Prostate gland (tissue), 2 donors: ENCODE measurements at regions not wholly inside any gene's neighbourhood (a gene's known extent, or its start where the extent isn't known, plus 50 kb on each side); places are given as distances from the start of the nearest gene placed in this dataset.

Source experiments
- DNase-seq: peaks from one replicate; pipeline ENCODE4 v3.0.0-alpha.2; 2019; ENCODE audit warnings: low spot score
- H3K27ac ChIP-seq, 2 donors: fragments of 200-600 bp; sonication (generic); 2 replicates each; pipeline ENCODE4 v1.5.1; 2017 to 2019
- H3K27me3 ChIP-seq: fragments of 200-600 bp; sonication (generic); replicated peaks from 2 replicates; pipeline ENCODE4 v1.5.1; 2019; ENCODE audit not compliant: insufficient read depth
- H3K36me3 ChIP-seq, 2 donors: fragments of 200-600 bp; sonication (generic); 1 replicate in 1 of 2; 2 replicates in 1 of 2; pipeline versions ENCODE4 v1.5.1 to v1.8.1; 2017 to 2019
- H3K4me1 ChIP-seq: fragments of 200-600 bp; sonication (generic); replicated peaks from 2 replicates; pipeline ENCODE4 v1.5.1; 2019
- H3K4me3 ChIP-seq, 2 donors: fragments of 200-600 bp; sonication (generic); 2 replicates each; pipeline ENCODE4 v1.5.1; 2017 to 2019
- H3K9me3 ChIP-seq: fragments of 200-600 bp; sonication (generic); 2 replicates; pipeline ENCODE4 v1.5.1; 2017
- POLR2A ChIP-seq: fragments of 450-650 bp; IDR thresholded peaks from one replicate; pipeline ENCODE4 v1.6.1; 2016; ENCODE audit warnings: antibody characterized with exemption, mild to moderate bottlenecking
- POLR2AphosphoS5 ChIP-seq: sonication (generic); formaldehyde crosslinking; IDR thresholded peaks from one replicate; pipeline ENCODE4 v1.6.1; 2017; ENCODE audit warnings: antibody characterized with exemption
- WGBS: methylation state at CpG from one replicate; pipeline ENCODE4 v1.1.5; 2018; 5-methylcytosine and 5-hydroxymethylcytosine counted together
- intact Hi-C: fragments of 100-400 bp; cut with DNase I; formaldehyde crosslinking; loops from one replicate; pipeline ENCODE4 v1.14.2; 2022
- TF ChIP-seq, protein P1 (sequence below), 4 experiments: fragments of 200-600 bp in 2 of 4; fragments of 450-650 bp in 2 of 4; sonication (generic) in 2 of 4; IDR thresholded peaks; 1 replicate in 3 of 4; 2 replicates in 1 of 4; pipeline ENCODE4 v1.5.1; 2016 to 2019; ENCODE audit warnings: antibody characterized with exemption in 4 of 4, mild to moderate bottlenecking in 2 of 4, moderate library complexity in 2 of 4

DNA sequence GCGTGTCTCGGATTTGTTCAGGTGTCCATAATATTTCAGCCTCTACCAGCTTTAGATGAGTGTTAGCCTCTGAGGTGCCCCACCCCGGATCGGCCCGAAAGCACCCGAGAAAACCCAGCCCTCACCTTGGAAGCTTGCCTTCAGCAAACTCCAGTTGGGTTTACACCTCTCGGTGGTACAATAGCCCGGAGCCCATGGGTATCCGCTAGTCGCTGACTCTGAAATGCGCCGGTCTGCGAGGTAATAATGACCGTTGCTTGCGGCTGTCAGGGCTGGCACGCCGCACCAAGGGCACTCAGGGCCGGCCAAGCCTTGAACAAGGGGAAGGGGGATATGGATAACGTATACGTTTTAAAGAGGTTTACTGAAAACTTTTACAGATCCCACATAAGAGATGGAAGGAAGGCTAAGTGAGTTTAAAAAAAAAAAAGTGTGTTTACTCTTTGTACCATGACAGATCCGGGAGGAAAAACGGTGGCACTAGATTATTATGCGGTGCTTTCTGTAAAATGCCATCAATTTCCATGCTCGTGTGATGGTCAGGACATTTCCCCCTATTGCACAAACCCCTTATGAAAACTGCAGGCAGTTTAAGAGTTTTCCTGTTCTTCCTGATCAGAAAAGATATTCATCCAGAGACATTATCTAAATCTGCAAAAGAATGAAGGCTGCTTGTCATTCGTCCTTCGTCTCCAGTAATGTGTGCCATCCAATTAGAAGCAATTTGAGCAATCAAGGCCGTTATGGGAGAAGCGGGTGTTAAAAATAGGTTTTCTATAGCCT is 124.2 kb downstream of the TMEM161B start:
- DNase-seq, result no peak
- intact Hi-C loops, result loop anchor here (5.0 kb wide), 2 partner anchors 533 to 548 kb away; no protein-coding TSS in a partner anchor

DNA sequence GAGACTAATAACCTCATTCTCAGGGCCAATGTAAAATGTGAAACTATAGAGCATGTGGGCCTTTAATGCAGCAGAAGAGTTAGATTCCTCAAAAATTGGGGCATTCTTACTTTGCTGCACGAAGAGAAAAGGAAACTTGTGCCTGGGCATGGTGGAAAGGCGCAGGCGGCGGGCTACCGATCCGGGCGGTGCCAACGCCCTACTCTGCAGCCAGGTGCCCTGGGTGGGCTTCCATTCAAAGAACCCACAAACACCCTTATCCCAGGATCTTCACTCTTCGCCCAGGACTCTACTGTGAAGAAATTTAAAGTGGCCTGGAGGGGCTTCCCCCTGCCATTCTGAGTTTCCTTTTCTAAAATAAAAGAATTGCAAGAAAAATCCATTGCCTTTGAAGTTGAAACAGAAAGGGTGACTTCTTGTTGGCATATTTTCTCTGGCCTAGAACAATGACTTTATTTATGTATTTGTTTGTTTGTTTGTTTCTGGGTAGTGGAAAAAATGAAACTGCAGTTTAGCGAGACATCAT is 124.9 kb downstream of the TMEM161B start:
- no peaks in the 10 kb centered on the region for H3K27me3 ChIP-seq
- intact Hi-C loops, result loop anchor here (5.0 kb wide), 2 partner anchors 534 to 549 kb away; no protein-coding TSS in a partner anchor
- no peaks in the 10 kb centered on the region for H3K9me3 ChIP-seq
- 30% methylated on average over 10 of the region's 10 CpGs for WGBS
- TF ChIP-seq POLR2A (no peak), POLR2AphosphoS5 (no peak)
- TF ChIP-seq, protein P1, sequence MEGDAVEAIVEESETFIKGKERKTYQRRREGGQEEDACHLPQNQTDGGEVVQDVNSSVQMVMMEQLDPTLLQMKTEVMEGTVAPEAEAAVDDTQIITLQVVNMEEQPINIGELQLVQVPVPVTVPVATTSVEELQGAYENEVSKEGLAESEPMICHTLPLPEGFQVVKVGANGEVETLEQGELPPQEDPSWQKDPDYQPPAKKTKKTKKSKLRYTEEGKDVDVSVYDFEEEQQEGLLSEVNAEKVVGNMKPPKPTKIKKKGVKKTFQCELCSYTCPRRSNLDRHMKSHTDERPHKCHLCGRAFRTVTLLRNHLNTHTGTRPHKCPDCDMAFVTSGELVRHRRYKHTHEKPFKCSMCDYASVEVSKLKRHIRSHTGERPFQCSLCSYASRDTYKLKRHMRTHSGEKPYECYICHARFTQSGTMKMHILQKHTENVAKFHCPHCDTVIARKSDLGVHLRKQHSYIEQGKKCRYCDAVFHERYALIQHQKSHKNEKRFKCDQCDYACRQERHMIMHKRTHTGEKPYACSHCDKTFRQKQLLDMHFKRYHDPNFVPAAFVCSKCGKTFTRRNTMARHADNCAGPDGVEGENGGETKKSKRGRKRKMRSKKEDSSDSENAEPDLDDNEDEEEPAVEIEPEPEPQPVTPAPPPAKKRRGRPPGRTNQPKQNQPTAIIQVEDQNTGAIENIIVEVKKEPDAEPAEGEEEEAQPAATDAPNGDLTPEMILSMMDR (IDR thresholded peaks at IDR 0.05), result no peak
- peak overlapping the region in 1 of 2 donors; percentile 9 for H3K4me3 ChIP-seq
- H3K36me3 ChIP-seq, result no peaks in the 10 kb centered on the region
- no peak overlapping the region for H3K27ac ChIP-seq
- H3K4me1 ChIP-seq, result no peaks in the 10 kb centered on the region
- no peak for DNase-seq

More for the DNA sequence above, 124.2 kb downstream of the TMEM161B start:
- no peak overlapping the region for H3K27ac ChIP-seq
- no peak overlapping the region for H3K4me3 ChIP-seq
- H3K36me3 ChIP-seq, result no peaks in the 10 kb centered on the region
- TF ChIP-seq POLR2A (no peak), POLR2AphosphoS5 (no peak)
- TF ChIP-seq, protein P1 (IDR thresholded peaks at IDR 0.05), result no peak
- H3K9me3 ChIP-seq, result no peaks in the 10 kb centered on the region
- 18% methylated on average over 28 of the region's 28 CpGs for WGBS
- no peaks in the 10 kb centered on the region for H3K4me1 ChIP-seq
- no peaks in the 10 kb centered on the region for H3K27me3 ChIP-seq

DNA sequence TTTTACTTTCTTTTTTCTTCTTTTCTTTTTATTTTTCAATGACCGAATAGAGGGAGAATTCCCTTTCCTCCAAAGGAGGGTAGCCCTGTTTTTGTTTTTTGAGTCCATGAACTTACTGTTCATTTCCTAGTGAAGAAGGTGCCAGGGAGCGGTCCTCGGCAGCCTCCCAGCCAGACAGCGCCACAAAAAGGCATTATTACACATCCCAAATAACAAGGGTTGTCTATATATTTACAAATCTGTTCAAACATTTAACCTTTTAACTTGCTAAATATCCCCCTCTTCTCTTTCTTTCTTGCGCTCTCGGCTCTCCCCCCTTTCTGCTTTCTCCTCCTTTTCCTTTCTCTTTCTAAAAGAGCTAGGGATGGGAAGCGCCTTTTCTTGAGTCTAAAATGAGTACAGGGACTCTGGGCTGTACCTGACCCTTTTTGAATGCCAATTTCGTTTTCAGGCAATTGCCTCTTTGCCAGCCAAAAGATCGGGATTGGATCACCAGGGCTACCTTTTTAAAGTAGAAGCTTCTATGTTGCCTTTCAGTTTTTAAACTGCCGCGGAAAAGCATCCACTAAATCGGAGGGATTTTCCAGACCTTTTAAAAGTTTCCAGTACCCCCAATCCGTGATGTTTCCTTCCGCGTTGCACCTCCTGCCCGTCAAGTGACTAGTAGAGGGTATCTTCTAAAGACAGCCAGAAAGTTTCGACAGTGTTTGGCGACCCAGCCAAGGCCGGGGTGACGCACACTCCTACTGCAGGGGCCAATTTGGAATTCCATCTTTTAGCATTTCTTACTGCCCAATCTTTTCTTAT is 125.6 kb downstream of the TMEM161B start:
- Histone ChIP-seq H3K27me3 (no peaks in the 10 kb centered on the region), H3K4me3 (peak overlapping the region; percentile 9 to 36), H3K36me3 (no peaks in the 10 kb centered on the region), H3K9me3 (no peaks in the 10 kb centered on the region), H3K27ac (no peak overlapping the region), H3K4me1 (no peaks in the 10 kb centered on the region)
- 11% methylated on average over 20 of the region's 20 CpGs for WGBS
- intact Hi-C loops, result loop anchor here (5.0 kb wide), 2 partner anchors 534 to 549 kb away; no protein-coding TSS in a partner anchor
- no peak for DNase-seq
- TF ChIP-seq POLR2AphosphoS5 (no peak), POLR2A (no peak)
- TF ChIP-seq, protein P1 (IDR thresholded peaks at IDR 0.05), result no peak

DNA sequence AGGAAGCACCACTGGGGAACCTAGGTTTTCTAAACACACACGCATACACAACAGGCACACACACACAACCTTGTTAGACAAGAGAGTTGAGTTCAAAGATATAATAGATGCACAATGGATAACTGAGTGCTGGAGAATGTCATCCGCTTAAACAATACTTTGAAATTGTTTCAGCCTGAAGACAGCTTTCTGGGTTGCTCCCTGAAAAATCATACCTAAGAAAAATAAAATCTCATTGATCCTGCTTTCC is 126.1 kb downstream of the TMEM161B start:
- H3K9me3 ChIP-seq, result no peaks in the 10 kb centered on the region
- DNase-seq, result no peak
- no peaks in the 10 kb centered on the region for H3K27me3 ChIP-seq
- H3K4me1 ChIP-seq, result no peaks in the 10 kb centered on the region
- peak overlapping the region; percentile 14 to 36 for H3K4me3 ChIP-seq
- TF ChIP-seq, protein P1 (IDR thresholded peaks at IDR 0.05), result no peak
- TF ChIP-seq POLR2A (no peak), POLR2AphosphoS5 (no peak)
- no peak overlapping the region for H3K27ac ChIP-seq
- no peaks in the 10 kb centered on the region for H3K36me3 ChIP-seq
- WGBS, result 17% methylated on average over 2 of the region's 2 CpGs
- intact Hi-C loops, result loop anchor here (5.0 kb wide), 2 partner anchors 535 to 550 kb away; no protein-coding TSS in a partner anchor
